WTC11 (cell line): ENCODE measurements at regions not wholly inside any gene's neighbourhood (a gene's known extent, or its start where the extent isn't known, plus 50 kb on each side); places are given as distances from the start of the nearest gene placed in this dataset.

Source experiments
- ATAC-seq: fragments of 200-7000 bp; cut with Tn5 transposase; 2 replicates; pipeline ENCODE4 v1.10.0; 2021; ENCODE audit warnings: mild to moderate bottlenecking, moderate library complexity
- CTCF ChIA-PET: fragments of 300-600 bp; sonication (Branson Sonifier 250); formaldehyde crosslinking; loops from one replicate; lab custom pipeline; 2021; ENCODE audit warnings: antibody characterized with exemption; lab: Charles Lee
- POLR2A ChIA-PET: fragments of 350-600 bp; sonication (Branson Sonifier 250); formaldehyde crosslinking; loops from one replicate; lab custom pipeline; 2021; ENCODE audit warnings: antibody characterized with exemption; lab: Charles Lee
- DNase-seq: peaks from one replicate; pipeline ENCODE4 v3.0.0; 2021; ENCODE audit warnings: low spot score
- H3K27ac Mint-ChIP-seq: 2 replicates; pipeline ENCODE4 v1.8.0; 2021; ENCODE audit warnings: mixed read lengths
- H3K27me3 Mint-ChIP-seq: 2 replicates; pipeline ENCODE4 v1.8.0; 2021; ENCODE audit warnings: low read depth, mild to moderate bottlenecking, moderate library complexity, mixed read lengths
- H3K36me3 Mint-ChIP-seq: 2 replicates; pipeline ENCODE4 v1.8.0; 2021; ENCODE audit warnings: mixed read lengths
- H3K4me1 Mint-ChIP-seq: 2 replicates; pipeline ENCODE4 v1.8.0; 2022; ENCODE audit warnings: mixed read lengths
- H3K4me3 Mint-ChIP-seq: 2 replicates; pipeline ENCODE4 v1.8.0; 2021; ENCODE audit warnings: mild to moderate bottlenecking, moderate library complexity, mixed read lengths
- H3K9me3 Mint-ChIP-seq: 2 replicates; pipeline ENCODE4 v1.8.0; 2021; ENCODE audit warnings: mixed read lengths
- ATF1 ChIP-seq: sonication (generic); formaldehyde crosslinking; IDR thresholded peaks from 2 replicates; pipeline ENCODE4 v1.8.1; 2023; ENCODE audit warnings: mild to moderate bottlenecking, moderate library complexity, missing genetic modification reagents
- CBFB ChIP-seq: sonication (generic); formaldehyde crosslinking; IDR thresholded peaks from 2 replicates; pipeline ENCODE4 v1.8.1; 2022; ENCODE audit warnings: mild to moderate bottlenecking, low read depth, missing genetic modification reagents
- CREM ChIP-seq: sonication (generic); formaldehyde crosslinking; IDR thresholded peaks from 2 replicates; pipeline ENCODE4 v1.8.1; 2022; ENCODE audit warnings: mild to moderate bottlenecking, missing genetic modification reagents, moderate library complexity
- E2F4 ChIP-seq: sonication (generic); formaldehyde crosslinking; IDR thresholded peaks from 2 replicates; pipeline ENCODE4 v1.8.1; 2022; ENCODE audit warnings: low read depth, mild to moderate bottlenecking, moderate library complexity, missing genetic modification reagents, borderline replicate concordance
- FOXK1 ChIP-seq: sonication (generic); formaldehyde crosslinking; IDR thresholded peaks from 2 replicates; pipeline ENCODE4 v1.8.0; 2022; ENCODE audit warnings: mild to moderate bottlenecking, moderate library complexity, missing genetic modification reagents
- GABPB1 ChIP-seq: sonication (generic); formaldehyde crosslinking; IDR thresholded peaks from 2 replicates; pipeline ENCODE4 v1.8.1; 2023; ENCODE audit warnings: mild to moderate bottlenecking, missing genetic modification reagents
- GRHL2 ChIP-seq: fragments of 250-450 bp; sonication (Bioruptor Pico); IDR thresholded peaks from 2 replicates; pipeline ENCODE4 v1.8.0; 2022; ENCODE audit warnings: mild to moderate bottlenecking, moderate library complexity; ENCODE audit not compliant: insufficient replicate concordance, severe bottlenecking
- IRF2 ChIP-seq: sonication (generic); formaldehyde crosslinking; IDR thresholded peaks from 2 replicates; pipeline ENCODE4 v1.8.0; 2022; ENCODE audit warnings: low read depth, missing genetic modification reagents, borderline replicate concordance
- MLX ChIP-seq: sonication (generic); formaldehyde crosslinking; IDR thresholded peaks from 2 replicates; pipeline ENCODE4 v1.8.1; 2023; ENCODE audit warnings: mild to moderate bottlenecking, missing genetic modification reagents, moderate library complexity
- MXD4 ChIP-seq: fragments of 250-450 bp; sonication (Bioruptor Pico); IDR thresholded peaks from 2 replicates; pipeline ENCODE4 v1.8.0; 2021; ENCODE audit warnings: mild to moderate bottlenecking, moderate library complexity, borderline replicate concordance
- NFYB ChIP-seq: sonication (generic); formaldehyde crosslinking; conservative IDR thresholded peaks from 2 replicates; pipeline ENCODE4 v1.8.0; 2022; ENCODE audit warnings: low read depth, missing genetic modification reagents
- PRRX2 ChIP-seq: fragments of 250-450 bp; sonication (Bioruptor Pico); IDR thresholded peaks from 2 replicates; pipeline ENCODE4 v1.8.0; 2021; ENCODE audit warnings: mild to moderate bottlenecking
- RORB ChIP-seq: fragments of 250-450 bp; sonication (Bioruptor Pico); IDR thresholded peaks from 2 replicates; pipeline ENCODE4 v1.9.0; 2021; ENCODE audit warnings: mild to moderate bottlenecking
- SMAD3 ChIP-seq: sonication (generic); formaldehyde crosslinking; IDR thresholded peaks from 2 replicates; pipeline ENCODE4 v1.8.0; 2022; ENCODE audit warnings: missing genetic modification reagents, mild to moderate bottlenecking, borderline replicate concordance
- SMAD4 ChIP-seq: sonication (generic); formaldehyde crosslinking; IDR thresholded peaks from 2 replicates; pipeline ENCODE4 v1.8.0; 2022; ENCODE audit warnings: mild to moderate bottlenecking, missing genetic modification reagents
- ZNF121 ChIP-seq: sonication (generic); formaldehyde crosslinking; IDR thresholded peaks from 2 replicates; pipeline ENCODE4 v1.8.0; 2023; ENCODE audit warnings: missing genetic modification reagents
- ZNF317 ChIP-seq: sonication (generic); formaldehyde crosslinking; IDR thresholded peaks from 2 replicates; pipeline ENCODE4 v1.8.1; 2023; ENCODE audit warnings: low read depth, mild to moderate bottlenecking, moderate library complexity, missing genetic modification reagents, borderline replicate concordance
- ZNF396 ChIP-seq: fragments of 250-450 bp; sonication (Bioruptor Pico); IDR thresholded peaks from 2 replicates; pipeline ENCODE4 v1.8.0; 2021; ENCODE audit warnings: mild to moderate bottlenecking, moderate library complexity, borderline replicate concordance
- ZNF423 ChIP-seq: fragments of 250-450 bp; sonication (Bioruptor Pico); IDR thresholded peaks from 2 replicates; pipeline ENCODE4 v2.1.2; 2022; ENCODE audit warnings: mild to moderate bottlenecking, moderate library complexity
- ZNF671 ChIP-seq: fragments of 250-450 bp; sonication (Bioruptor Pico); IDR thresholded peaks from 2 replicates; pipeline ENCODE4 v1.8.0; 2021; ENCODE audit warnings: mild to moderate bottlenecking
- ZSCAN18 ChIP-seq: fragments of 250-450 bp; sonication (Bioruptor Pico); IDR thresholded peaks from 2 replicates; pipeline ENCODE4 v2.1.2; 2022; ENCODE audit warnings: mild to moderate bottlenecking, moderate library complexity
- TF ChIP-seq, protein P1 (sequence below): fragments of 250-450 bp; sonication (Bioruptor Pico); IDR thresholded peaks from 2 replicates; pipeline ENCODE4 v1.9.0; 2021; ENCODE audit warnings: mild to moderate bottlenecking
- TF ChIP-seq, protein P2 (sequence below): sonication (generic); formaldehyde crosslinking; IDR thresholded peaks from 2 replicates; pipeline ENCODE4 v1.8.1; 2023; ENCODE audit warnings: mild to moderate bottlenecking, missing genetic modification reagents, moderate library complexity
- TF ChIP-seq, protein P3 (sequence below): fragments of 250-450 bp; sonication (Bioruptor Pico); IDR thresholded peaks from 2 replicates; pipeline ENCODE4 v1.8.0; 2021; ENCODE audit warnings: mild to moderate bottlenecking
- TF ChIP-seq, protein P4 (sequence below): sonication (generic); formaldehyde crosslinking; IDR thresholded peaks from 2 replicates; pipeline ENCODE4 v1.8.0; 2022; ENCODE audit warnings: missing genetic modification reagents
- TF ChIP-seq, protein P5 (sequence below): fragments of 250-450 bp; sonication (Bioruptor Pico); IDR thresholded peaks from 2 replicates; pipeline ENCODE4 v1.9.0; 2021; ENCODE audit warnings: moderate library complexity, mild to moderate bottlenecking, inconsistent platforms, borderline replicate concordance

DNA sequence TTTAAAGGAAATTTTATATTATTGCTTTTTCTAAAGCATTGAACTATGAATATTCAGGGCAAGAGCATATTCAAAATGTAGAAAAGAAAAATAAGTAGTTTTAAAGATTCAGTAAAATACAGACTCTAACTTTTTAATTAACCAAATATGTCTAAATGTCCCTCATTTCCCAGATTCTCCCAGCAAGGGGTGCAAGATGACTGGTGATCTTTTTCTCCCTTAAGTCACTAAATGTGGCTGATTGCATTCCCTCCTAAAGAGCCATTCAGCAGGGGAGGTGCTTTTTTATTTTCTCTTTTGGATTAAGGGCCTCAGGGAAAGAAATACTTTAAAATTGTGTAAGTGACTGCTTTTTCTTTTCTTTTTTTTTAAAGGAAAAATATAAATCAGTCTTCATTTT lies 406.9 kb downstream of the OXSM start (continued):
- TF ChIP-seq, protein P1, sequence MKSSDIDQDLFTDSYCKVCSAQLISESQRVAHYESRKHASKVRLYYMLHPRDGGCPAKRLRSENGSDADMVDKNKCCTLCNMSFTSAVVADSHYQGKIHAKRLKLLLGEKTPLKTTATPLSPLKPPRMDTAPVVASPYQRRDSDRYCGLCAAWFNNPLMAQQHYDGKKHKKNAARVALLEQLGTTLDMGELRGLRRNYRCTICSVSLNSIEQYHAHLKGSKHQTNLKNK (CRISPR knock-in tag), result no peak

DNA sequence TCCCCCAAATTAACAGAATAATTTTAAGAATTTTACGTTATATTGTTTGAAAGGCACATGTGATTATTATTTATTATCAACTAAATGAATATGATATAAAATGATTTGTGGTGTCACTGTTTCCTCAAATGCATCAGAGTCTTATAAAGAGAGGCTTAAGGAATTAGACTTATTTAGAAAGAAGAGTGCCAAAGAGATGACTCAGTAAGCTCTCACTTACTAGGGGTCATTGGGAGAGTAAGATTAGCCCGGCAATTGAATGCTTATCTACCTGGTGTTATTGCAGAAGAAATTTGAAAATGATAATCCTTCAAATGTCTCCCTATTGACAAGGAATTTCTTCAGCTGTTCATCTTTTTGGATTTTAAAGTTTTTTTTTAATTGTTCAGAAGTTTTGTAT lies 408.7 kb downstream of the OXSM start:
- Mint-ChIP-seq H3K4me3 (no peak overlapping the region), H3K36me3 (no peaks in the 10 kb centered on the region), H3K27me3 (no peaks in the 10 kb centered on the region), H3K27ac (no peak overlapping the region), H3K4me1 (no peaks in the 10 kb centered on the region), H3K9me3 (peaks cover 15% of the 10 kb centered on the region)
- TF ChIP-seq ZNF423 (CRISPR knock-in tag) (no peak), GRHL2 (CRISPR knock-in tag) (no peak), ZNF317 (CRISPR knock-in tag) (no peak), GABPB1 (CRISPR knock-in tag) (no peak), ZNF121 (CRISPR knock-in tag) (no peak), PRRX2 (CRISPR knock-in tag) (no peak), E2F4 (CRISPR knock-in tag) (no peak), CREM (CRISPR knock-in tag) (no peak), CBFB (no peak), IRF2 (CRISPR knock-in tag) (no peak), ZNF396 (CRISPR knock-in tag) (no peak), FOXK1 (CRISPR knock-in tag) (no peak), ZSCAN18 (no peak), MLX (CRISPR knock-in tag) (no peak), ZNF671 (no peak), MXD4 (CRISPR knock-in tag) (no peak)
- TF ChIP-seq, protein P2, sequence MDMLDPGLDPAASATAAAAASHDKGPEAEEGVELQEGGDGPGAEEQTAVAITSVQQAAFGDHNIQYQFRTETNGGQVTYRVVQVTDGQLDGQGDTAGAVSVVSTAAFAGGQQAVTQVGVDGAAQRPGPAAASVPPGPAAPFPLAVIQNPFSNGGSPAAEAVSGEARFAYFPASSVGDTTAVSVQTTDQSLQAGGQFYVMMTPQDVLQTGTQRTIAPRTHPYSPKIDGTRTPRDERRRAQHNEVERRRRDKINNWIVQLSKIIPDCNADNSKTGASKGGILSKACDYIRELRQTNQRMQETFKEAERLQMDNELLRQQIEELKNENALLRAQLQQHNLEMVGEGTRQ (CRISPR knock-in tag), result no peak
- TF ChIP-seq, protein P3, sequence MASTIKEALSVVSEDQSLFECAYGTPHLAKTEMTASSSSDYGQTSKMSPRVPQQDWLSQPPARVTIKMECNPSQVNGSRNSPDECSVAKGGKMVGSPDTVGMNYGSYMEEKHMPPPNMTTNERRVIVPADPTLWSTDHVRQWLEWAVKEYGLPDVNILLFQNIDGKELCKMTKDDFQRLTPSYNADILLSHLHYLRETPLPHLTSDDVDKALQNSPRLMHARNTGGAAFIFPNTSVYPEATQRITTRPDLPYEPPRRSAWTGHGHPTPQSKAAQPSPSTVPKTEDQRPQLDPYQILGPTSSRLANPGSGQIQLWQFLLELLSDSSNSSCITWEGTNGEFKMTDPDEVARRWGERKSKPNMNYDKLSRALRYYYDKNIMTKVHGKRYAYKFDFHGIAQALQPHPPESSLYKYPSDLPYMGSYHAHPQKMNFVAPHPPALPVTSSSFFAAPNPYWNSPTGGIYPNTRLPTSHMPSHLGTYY, result no peak
- CTCF ChIA-PET, result no interaction called here
- DNase-seq (no peak), ATAC-seq (no peak)
- POLR2A ChIA-PET, result no interaction called here

GRCh38 chr3:26202169-26202568 lies 412.3 kb downstream of the OXSM start:
- Mint-ChIP-seq H3K27me3 (no peaks in the 10 kb centered on the region), H3K4me1 (no peaks in the 10 kb centered on the region), H3K36me3 (no peaks in the 10 kb centered on the region), H3K4me3 (no peak overlapping the region), H3K27ac (no peak overlapping the region), H3K9me3 (no peaks in the 10 kb centered on the region)
- POLR2A ChIA-PET, result no interaction called here
- CTCF ChIA-PET, result no interaction called here
- ATAC-seq (peak; percentile 71), DNase-seq (no peak)
- TF ChIP-seq, protein P4, sequence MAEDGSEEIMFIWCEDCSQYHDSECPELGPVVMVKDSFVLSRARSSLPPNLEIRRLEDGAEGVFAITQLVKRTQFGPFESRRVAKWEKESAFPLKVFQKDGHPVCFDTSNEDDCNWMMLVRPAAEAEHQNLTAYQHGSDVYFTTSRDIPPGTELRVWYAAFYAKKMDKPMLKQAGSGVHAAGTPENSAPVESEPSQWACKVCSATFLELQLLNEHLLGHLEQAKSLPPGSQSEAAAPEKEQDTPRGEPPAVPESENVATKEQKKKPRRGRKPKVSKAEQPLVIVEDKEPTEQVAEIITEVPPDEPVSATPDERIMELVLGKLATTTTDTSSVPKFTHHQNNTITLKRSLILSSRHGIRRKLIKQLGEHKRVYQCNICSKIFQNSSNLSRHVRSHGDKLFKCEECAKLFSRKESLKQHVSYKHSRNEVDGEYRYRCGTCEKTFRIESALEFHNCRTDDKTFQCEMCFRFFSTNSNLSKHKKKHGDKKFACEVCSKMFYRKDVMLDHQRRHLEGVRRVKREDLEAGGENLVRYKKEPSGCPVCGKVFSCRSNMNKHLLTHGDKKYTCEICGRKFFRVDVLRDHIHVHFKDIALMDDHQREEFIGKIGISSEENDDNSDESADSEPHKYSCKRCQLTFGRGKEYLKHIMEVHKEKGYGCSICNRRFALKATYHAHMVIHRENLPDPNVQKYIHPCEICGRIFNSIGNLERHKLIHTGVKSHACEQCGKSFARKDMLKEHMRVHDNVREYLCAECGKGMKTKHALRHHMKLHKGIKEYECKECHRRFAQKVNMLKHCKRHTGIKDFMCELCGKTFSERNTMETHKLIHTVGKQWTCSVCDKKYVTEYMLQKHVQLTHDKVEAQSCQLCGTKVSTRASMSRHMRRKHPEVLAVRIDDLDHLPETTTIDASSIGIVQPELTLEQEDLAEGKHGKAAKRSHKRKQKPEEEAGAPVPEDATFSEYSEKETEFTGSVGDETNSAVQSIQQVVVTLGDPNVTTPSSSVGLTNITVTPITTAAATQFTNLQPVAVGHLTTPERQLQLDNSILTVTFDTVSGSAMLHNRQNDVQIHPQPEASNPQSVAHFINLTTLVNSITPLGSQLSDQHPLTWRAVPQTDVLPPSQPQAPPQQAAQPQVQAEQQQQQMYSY, result no peak
- no peak for TF ChIP-seq NFYB (CRISPR knock-in tag)
- TF ChIP-seq ATF1, result no peak
- TF ChIP-seq, protein P5, sequence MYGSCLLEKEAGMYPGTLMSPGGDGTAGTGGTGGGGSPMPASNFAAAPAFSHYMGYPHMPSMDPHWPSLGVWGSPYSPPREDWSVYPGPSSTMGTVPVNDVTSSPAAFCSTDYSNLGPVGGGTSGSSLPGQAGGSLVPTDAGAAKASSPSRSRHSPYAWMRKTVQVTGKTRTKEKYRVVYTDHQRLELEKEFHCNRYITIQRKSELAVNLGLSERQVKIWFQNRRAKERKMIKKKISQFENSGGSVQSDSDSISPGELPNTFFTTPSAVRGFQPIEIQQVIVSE (CRISPR knock-in tag), result no peak
- no peak for TF ChIP-seq RORB (CRISPR knock-in tag)
- TF ChIP-seq SMAD4, result no peak
- TF ChIP-seq SMAD3, result no peak
